GM12875 (cell line): ENCODE measurements at regions not wholly inside any gene's neighbourhood (a gene's known extent, or its start where the extent isn't known, plus 50 kb on each side); places are given as distances from the start of the nearest gene placed in this dataset.

ENCODE experiments used
- H3K4me3 ChIP-seq: one replicate; pipeline ENCODE4 v1.5.1; 2011; ENCODE audit warnings: low read depth, low read length, control low read depth
- CTCF ChIP-seq: IDR thresholded peaks from 2 replicates; pipeline ENCODE4 v1.5.1; 2011; ENCODE audit warnings: low read depth, mild to moderate bottlenecking, control low read depth, inconsistent platforms, low read length, moderate library complexity, borderline replicate concordance; ENCODE audit not compliant: insufficient read depth

GRCh38 chr2:129091620-129092019, 773.0 kb upstream of the HS6ST1 start:
- TF ChIP-seq CTCF: no peak
- H3K4me3 ChIP-seq: no peak overlapping the region

GRCh38 chr2:129092956-129093355, 774.3 kb upstream of the HS6ST1 start:
- TF ChIP-seq CTCF: no peak
- no peak overlapping the region for H3K4me3 ChIP-seq

- no peak for TF ChIP-seq CTCF
These were observed 782.5 kb upstream of the HS6ST1 start for GRCh38 chr2:129101186-129101585.

GRCh38 chr2:129103936-129104878, 785.5 kb upstream of the HS6ST1 start:
- no peak for TF ChIP-seq CTCF
- H3K4me3 ChIP-seq: no peak overlapping the region

More at GRCh38 chr2:129101186-129101585, 782.5 kb upstream of the HS6ST1 start:
- no peak overlapping the region for H3K4me3 ChIP-seq

GRCh38 chr2:129112181-129112580, 793.5 kb upstream of the HS6ST1 start:
- no peak for TF ChIP-seq CTCF
- H3K4me3 ChIP-seq: no peak overlapping the region

- TF ChIP-seq CTCF: no peak
- no peak overlapping the region for H3K4me3 ChIP-seq
These were observed 795.1 kb upstream of the HS6ST1 start for GRCh38 chr2:129113776-129114175.

GRCh38 chr2:129117434-129117833, 798.8 kb upstream of the HS6ST1 start:
- H3K4me3 ChIP-seq: no peak overlapping the region
- no peak for TF ChIP-seq CTCF
